IPS DF 4.7 (cell line): ENCODE measurements at regions not wholly inside any gene's neighbourhood (a gene's known extent, or its start where the extent isn't known, plus 50 kb on each side); places are given as distances from the start of the nearest gene placed in this dataset.

Experiments used
- DNase-seq: peaks from one replicate; pipeline ENCODE4 v3.0.0-alpha.2; 2013; ENCODE audit warnings: low spot score; ENCODE audit errors: extremely low read depth

DNA sequence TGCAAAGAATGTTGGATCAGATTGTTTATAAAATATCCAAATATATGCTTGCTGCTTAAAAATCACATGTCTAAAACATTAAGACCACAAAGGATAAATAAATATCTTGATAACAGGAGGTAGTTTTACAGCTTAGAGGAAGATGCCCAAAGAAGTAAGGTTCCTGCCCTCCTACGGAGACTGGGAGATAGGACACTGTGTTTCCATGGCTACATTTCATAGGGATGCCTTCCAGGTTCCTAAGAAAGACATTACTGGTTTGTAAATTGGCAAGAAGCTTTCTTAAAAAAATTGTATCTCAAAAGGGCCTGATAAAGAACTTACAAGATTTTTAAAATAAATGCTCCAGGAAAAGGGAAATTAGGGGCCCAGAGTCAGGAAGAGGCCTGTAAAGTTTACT lies 437.2 kb downstream of the HINT1 start:
- no peak for DNase-seq

DNA sequence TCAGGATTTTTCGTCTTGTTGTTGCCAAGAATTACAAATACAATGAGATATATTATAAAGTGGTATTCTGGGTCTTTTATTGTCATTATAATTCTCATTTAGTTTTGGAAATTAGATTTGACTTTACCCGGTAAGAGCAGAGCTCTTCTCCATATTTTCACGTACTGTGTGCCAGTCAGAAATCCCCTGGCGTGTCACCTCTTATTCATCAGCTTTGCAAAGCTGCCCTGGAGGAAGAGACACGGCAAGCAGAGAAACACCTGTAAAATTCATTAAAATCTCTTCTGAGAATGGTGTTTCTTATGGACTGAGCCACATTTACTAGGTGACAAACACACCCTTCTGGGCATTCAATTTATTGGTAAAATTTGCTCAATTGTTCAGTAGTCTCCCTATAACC lies 440.4 kb downstream of the HINT1 start:
- no peak for DNase-seq

DNA sequence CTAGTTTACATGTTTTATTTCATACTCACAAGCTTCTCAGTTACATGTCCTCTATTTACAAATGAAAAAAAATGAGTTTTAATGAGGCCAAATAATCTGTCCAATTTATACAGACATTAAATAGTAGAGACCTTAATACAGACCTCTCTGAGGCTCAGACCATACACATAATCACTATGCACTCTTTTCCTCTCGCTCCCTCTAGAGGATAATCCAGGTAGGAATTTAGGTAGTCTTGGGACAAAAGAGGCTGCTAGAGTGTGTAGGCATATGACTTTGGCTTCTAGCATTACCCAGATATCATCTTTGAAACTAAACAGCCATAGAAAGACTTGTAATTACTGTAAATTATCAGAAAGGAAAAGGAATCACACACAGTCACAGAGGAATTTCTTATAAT lies 444.7 kb downstream of the HINT1 start:
- peak; percentile 30 for DNase-seq

DNA sequence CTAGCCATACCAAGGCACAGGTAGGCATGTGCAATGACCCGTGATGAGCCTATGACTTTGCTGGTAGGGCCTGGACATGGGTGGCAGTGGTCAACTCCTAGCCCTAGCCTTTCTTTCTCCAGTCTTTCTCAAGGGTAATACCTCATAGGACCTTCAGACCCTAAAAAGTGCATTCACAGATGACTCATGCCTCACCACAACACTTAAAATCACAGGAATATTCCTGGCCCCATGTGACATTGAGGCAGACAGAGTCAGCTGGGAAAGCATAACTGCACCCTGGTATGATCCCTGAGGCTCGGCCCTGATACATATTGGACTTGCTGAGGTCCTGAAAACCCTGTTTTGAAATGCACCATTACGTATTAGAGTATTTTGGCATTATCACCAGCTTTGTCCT lies 449.5 kb downstream of the HINT1 start:
- no peak for DNase-seq

DNA sequence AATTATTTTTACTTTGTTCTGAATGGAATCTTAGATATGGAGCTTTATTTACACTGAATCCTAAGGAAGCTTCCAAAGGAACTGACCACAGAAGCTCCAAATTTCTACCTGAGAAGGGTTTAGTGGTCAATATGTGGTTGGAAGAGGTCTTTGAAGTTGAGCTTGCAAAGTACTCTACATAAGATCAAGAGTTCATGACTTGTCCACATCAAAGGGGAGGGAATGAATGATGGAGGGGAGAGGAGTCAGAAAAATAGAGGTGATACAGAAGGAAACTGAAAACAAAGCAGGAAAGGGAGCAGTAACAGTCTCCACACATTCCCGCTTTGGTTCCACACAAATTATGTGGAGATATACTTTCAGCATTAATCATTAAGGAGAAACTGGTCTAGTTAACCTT lies 450.9 kb downstream of the HINT1 start:
- DNase-seq = no peak

DNA sequence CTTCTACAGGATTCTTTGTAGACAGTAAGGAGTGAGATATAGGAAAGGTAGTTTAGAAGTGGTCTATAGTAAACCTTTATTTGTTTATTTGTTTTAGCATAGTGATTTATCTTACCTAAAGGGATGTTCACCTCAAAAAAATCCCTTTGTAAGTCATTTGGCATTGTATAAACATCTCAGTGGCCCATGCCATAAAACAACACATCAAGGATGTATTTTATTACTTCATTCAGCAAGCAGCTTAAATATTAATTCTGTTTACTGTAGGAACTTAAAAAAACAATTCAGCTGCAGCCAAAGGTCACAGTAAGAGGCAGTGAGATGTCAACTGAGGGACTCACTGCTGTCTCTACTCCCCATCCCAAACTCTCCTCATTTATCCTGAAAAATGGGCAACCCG lies 452.7 kb downstream of the HINT1 start:
- DNase-seq = no peak

DNA sequence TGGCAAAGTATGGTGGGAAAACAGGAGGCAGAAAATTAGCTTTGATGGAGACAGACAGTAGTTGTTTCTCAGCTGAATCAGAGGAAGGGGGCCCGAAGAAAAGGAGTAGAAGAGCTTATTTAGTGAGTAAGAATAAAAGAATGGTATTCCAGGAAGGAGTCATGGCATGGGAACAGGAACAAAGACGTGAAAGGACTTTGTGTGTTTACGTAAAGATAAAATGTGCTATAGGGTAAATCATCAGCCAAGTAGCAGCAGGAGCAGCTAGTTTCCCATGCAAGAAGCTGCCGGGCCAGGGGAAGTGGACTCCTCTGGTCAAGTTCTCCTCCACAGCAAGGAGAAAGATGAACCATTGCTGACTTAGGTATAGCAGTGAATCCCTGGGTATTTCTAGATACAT lies 454.5 kb downstream of the HINT1 start:
- no peak for DNase-seq

DNA sequence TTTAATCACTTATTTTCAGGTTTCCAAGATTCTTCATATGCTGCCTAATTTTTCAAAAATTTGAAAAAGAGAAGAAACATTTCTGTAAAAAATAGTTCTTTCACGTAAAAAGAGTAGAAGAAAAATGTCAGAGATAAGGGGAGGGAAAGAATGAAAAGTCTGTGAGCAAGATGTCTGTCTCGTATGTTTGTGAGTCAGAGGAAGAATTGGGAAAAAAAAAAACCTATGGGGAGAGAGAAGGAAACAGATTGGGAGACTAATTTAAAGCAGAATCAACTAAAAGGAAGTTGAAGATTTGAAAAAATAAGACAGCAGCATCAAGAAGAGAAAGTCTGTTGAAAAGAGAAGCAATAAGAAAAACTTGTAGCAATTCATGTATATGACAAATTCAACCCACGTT lies 456.3 kb downstream of the HINT1 start:
- no peak for DNase-seq

DNA sequence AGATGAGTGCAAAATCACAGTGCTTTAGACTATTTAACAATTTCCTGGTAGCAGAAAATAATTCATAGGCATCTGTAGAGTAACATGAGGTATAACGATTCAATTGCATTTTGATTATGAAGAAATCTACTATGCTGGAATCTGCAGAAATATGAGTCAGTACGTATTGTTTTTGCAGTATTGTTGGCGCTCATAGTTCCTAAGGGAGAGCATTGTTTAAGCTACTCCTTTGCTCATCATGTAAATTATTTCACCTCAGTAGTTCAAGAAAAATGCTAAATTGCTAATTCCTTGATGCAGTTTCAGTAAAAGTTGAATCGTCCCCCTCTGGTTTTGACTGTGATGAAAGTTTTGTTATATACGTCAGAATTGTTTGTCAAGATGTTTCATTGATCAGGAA lies 458.4 kb downstream of the HINT1 start:
- no peak for DNase-seq

DNA sequence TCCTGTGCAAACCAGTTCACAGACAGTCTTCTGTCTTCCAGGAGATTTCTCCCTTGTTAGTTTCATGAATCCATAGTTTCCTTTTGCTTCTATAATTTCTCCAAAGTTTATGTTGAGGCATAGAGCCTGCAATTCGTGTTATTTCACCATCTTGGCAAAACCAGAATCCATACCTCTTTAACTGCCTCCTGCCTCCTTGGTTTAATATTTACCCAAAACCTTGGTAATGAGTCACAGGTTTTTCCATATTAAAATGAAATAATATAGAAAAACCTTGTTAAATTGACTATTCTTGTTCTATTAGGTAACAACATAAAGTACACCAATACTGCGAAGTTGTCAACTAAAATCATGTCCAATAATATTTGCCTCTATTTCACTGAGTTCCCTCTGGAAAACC lies 459.7 kb downstream of the HINT1 start:
- DNase-seq = no peak

DNA sequence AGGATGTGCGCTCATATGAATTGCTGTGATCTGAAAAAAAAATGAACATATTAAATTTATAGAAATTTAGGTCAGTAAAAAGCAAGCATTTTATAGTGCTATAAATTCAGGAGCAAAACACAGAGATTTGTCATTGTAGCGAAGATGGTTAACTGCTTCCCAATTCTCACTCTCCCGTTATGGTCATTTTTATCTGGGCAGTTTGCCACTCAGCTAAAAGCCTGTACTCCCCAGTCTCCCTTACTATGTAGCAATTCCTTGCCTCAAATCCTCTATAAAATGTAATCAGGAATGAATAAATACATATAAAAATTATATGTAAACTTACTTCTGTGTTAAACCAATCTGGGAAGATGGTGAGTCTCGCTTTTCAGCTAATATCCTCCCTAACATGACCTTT lies 471.5 kb downstream of the HINT1 start:
- DNase-seq = no peak

DNA sequence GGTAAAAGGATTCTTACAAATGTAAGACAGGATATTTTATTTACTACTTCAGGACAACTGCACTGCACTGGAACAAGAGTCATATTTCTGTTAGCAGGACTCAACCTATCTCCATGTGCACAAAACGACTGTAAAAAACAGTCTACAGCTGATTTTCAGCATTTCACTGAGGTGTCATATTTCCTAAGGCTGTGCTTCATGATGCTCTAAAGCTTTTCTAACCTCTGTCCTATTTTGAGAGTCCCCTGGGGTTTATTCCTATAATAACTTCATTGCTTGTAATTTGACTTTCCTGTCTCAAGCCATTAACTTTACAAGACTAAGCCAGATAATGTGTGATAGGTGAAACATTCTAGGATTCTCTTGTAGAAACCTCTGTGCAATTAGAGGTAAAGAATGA lies 472.3 kb downstream of the HINT1 start:
- DNase-seq = no peak

DNA sequence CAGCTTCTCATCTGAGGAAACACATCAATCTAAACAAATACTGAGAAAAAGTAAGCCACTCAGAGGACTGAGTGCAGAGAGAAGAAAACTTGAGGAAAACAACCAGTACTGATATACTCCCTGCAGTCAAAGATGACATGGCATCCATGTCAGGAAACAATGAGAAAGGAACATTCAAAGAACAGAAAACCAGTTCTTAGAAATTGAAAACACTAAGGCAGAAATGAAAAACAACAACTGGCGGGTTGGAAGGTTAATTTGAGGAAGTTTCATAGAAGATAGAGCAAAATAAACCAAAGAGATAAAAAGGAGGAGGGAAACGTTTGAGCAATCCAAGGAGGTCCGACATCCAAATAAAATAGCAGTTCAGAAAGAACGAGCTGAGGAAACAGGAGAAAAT lies 475.2 kb downstream of the HINT1 start:
- no peak for DNase-seq

DNA sequence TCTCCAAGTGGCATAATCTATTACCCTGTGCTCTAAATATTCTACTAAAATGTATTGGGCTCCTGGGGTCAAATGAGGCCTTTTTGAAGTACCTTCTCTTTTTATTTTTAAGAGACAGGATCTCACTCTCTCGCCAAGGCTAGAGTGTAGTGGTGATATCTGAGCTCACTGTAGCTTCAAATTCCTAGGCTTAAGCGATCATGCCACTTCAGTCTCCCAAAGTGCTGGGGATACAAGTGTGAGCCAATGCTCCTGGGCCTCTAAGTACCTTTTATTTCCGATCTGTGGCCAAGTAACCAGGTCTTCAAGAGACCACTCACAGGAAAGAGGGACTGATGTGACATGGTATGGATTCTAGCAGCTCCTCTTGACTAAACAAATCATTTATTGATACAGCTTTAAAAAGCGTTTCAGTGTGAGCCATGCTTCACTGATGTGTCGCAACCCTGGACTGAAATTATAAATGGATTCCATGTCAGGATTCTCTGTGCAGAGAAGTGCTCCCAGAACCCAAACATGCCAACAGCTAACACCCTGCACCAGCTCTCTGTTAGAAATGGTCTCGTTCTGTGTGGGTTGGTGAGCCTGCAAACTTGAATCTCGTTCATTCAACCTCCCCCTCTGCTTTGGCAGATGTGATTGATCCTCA lies 477.8 kb downstream of the HINT1 start:
- no peak for DNase-seq

DNA sequence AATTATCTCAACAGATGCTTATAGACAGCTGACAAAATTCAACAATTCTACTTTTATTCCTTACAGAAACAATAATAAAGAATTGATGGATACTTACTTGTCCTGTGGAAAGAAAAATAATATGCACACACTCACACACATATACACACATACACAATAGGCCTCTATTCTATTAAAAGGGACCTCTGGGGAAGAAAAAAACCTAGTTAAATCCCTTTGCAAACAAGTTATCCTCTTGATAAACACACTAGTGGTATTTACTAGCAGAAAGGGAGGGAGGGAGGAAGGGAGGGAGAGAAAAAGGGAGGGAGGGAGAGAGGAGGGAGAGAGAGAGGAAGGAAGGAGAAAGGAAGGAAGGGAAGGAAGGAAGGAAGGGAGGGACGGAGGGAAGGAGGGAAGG lies 486.4 kb downstream of the HINT1 start:
- no peak for DNase-seq

DNA sequence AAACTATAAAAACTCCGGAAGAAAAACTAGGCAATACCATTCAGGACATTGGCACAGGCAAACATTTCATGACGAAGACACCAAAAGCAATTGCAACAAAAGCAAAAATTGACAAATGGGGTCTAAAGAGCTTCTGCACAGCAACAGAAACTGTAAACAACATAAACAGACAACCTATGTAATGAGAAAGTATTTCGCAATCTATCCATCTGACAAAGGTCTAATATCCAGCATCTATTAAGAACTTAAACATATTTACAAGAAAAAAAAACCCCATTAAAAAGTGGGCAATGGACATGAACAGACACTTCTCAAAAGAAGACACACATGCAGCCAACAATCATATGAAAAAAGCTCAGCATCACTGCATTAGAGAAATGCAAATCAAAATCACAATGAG lies 498.6 kb downstream of the HINT1 start:
- DNase-seq = no peak

DNA sequence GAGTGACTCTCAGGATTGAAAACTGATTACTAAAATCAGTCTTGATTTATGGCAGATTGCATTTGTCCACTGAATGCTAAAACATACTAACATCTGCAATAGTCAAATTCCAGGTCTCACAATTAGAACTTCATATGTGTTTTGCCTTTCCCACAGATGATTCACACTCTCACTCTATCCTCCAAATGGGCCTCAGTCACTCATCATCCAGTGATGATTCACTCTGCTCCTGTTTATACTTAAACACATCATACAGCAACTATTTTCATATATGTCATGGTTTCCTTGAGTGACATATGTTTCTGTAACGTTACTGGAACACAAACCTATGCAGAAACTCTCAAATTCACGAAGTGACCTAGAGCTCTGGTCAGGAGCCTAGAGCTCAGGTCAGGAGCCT lies 512.9 kb downstream of the HINT1 start:
- DNase-seq = no peak

DNA sequence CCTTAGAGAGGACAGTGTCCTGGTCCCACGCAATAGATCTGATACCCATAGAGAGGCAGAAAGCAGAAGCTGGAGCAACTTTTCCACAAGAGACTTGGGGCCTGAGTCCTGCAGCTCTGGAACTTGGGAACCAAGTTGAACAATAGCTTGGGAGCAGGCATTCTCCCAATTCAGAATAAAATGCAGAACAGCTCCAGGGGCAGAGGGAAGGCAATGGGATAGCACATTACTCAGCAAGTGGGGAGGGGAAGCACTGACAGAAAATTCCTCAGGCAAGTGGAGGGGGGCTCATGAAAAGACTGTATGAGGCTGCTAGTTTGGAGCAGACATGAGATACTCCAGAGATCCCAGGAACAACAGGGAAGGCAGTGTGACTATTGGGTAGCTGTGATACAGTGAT lies 513.6 kb downstream of the HINT1 start:
- no peak for DNase-seq

DNA sequence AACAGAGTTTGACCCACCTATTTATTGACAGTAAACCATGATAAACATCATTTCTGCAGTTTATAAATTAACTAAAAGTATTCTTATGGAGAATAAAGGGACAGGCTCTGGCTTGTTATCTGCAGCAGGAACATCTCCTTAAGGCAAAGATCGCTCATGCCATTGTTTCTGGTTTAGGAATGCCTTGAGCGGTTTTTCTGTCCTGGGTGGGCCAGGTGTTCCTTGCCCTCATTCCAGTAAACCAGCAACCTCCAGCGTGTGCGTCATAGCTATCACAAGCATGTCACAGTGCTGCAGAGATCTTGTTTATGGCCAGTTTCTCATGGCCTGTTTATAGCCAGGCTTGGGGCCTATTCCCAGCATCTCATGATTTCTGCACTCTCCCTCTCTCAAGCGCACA lies 521.7 kb downstream of the HINT1 start:
- no peak for DNase-seq

DNA sequence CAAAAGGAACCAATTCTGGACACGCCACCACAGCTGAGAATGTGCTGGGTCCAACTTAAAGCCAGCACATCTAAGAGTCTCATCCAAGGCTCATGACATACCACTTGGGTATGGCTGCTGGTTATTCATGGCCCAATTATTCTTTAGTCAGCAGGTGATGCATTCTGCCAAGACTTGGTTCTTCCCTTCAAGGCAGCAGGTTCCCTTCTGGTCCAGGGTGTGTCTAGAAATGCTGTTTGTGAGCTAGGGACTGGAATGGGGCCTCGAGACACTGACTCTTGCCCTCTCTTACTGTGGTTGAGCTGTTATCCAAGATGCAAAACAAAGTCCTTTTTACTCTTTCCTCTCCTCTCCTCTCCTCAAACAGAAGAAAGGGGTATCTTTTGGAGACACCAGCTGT lies 522.6 kb downstream of the HINT1 start:
- no peak for DNase-seq

DNA sequence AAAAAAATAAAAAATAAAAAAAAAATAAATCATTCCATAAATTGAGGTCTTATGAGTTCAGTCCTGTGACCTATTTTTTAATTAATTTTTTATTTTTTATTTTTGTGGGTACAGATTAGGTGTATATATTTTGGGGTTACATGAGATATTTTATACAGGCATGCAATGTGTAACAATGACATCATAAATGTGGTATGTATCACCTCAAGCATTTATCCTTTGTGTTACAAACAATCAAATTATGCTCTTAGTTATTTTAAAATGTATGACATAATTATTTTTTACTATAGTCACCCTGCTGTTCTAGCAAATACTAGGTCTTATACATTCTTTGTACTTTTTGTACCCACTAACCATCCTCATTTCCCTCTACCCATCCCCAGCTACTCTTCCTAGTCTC lies 537.9 kb downstream of the HINT1 start:
- no peak for DNase-seq

DNA sequence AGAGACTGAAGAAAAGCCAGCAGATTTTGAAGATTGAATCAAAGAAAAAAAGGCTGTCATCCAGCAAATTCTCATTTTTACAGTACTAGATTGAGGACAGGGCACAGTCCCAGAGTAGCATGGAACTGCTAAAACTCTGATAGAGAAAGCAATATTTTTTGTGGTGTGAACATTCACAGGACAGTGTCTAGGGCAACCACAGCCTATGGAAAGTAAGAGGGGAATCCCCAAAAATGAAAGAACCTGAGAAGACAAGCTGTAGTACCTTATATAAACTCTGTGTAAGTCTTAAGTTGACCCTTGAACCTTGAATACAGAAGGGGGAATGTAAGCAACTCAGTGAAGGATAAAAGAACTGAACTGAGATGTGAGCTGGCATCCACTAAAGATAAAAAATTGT lies 540.3 kb downstream of the HINT1 start:
- DNase-seq = no peak

DNA sequence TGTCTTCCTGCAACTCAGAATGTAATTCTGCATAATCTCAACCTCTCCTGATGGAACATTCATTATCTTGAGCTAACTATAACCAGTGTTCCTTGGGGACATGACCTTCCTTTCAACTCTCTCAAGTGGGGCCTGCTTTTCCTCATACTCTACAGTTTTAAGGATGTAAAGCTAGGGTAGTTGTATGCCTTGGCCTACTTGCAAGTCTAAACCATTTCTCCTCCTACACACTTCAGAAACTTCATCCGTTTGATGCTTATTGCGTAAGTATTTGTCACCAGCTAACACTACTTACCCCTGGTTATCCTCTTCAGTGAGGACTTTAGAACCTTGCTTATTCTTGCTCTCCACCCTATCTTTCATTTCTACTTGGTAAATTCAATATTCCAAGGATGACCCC lies 548.9 kb downstream of the HINT1 start:
- DNase-seq = no peak

DNA sequence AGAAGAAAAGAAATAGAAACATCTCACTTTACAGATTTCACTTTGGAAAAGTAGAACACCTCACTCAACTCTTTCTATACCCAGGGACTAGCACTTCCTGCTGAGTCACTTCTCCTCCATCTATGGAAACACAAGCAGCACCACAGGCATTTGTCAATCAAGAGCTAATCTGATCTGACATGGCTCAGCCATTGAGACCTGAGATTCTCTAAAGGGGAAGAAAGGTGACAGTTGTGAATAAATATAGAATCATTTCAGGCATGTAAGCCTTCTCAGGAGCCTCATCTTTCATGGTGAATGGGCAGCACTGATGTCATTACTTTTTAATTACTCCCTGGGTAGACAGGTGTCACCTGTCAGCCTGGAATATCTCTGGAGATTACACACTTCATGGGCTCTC lies 559.8 kb downstream of the HINT1 start:
- DNase-seq = no peak
